Adrenal gland (tissue), 9 donors: ENCODE measurements at regions not wholly inside any gene's neighbourhood (a gene's known extent, or its start where the extent isn't known, plus 50 kb on each side); places are given as distances from the start of the nearest gene placed in this dataset.

Experiments
- DNase-seq, 7 donors: peaks; one replicate each; pipeline ENCODE4 v3.0.0-alpha.2; 2019 to 2020
- H3K27ac ChIP-seq, 5 donors: fragments of 200-600 bp; sonication (generic) in 4 of 5; 1 replicate in 3 of 5; 2 replicates in 2 of 5; pipeline versions ENCODE4 v1.5.1 to v1.8.0; 2016 to 2020; ENCODE audit warnings: mild to moderate bottlenecking in 1 of 5
- H3K27me3 ChIP-seq: fragments of 200-600 bp; 2 replicates; pipeline ENCODE4 v1.8.0; 2021
- H3K36me3 ChIP-seq, 2 donors: fragments of 200-600 bp; replicated peaks in 1 of 2; 1 replicate in 1 of 2; 2 replicates in 1 of 2; pipeline versions ENCODE4 v1.5.1 to v1.8.0; 2018 to 2022
- H3K4me1 ChIP-seq, 2 donors: fragments of 200-600 bp; replicated peaks in 1 of 2; 1 replicate in 1 of 2; 2 replicates in 1 of 2; pipeline versions ENCODE4 v1.5.1 to v1.8.0; 2018 to 2021
- H3K4me3 ChIP-seq, 4 donors: fragments of 200-600 bp; sonication (generic) in 3 of 4; one replicate each; pipeline ENCODE4 v1.5.1; 2016 to 2018
- H3K9me3 ChIP-seq, 3 donors: fragments of 200-600 bp; sonication (generic) in 1 of 3; replicated peaks in 1 of 3; 1 replicate in 2 of 3; 2 replicates in 1 of 3; pipeline versions ENCODE4 v1.5.1 to v1.8.0; 2016 to 2021
- CTCF ChIP-seq, 6 experiments: fragments of 450-650 bp in 4 of 6; fragments of 200-600 bp in 2 of 6; sonication (generic) in 1 of 6; IDR thresholded peaks; 1 replicate in 5 of 6; 2 replicates in 1 of 6; pipeline versions ENCODE4 v1.5.1 to v1.8.0; 2016 to 2021; ENCODE audit warnings: antibody characterized with exemption in 6 of 6, mild to moderate bottlenecking in 2 of 6, moderate library complexity in 1 of 6
- POLR2A ChIP-seq, 2 donors: fragments of 450-650 bp; IDR thresholded peaks; one replicate each; pipeline ENCODE4 v1.6.1; 2017; ENCODE audit warnings: antibody characterized with exemption in 2 of 2, mild to moderate bottlenecking in 2 of 2, moderate library complexity in 1 of 2
- WGBS, 4 donors: extraction: QIAGEN DNeasy Blood & Tissue Kit in 2 of 4; methylation state at CpG; one replicate each; pipeline versions ENCODE4 v1.1.5 to v1.1.7; 2013 to 2017; 5-methylcytosine and 5-hydroxymethylcytosine counted together
- intact Hi-C, 2 donors: fragments of 100-400 bp; cut with DNase I; formaldehyde crosslinking; loops; one replicate each; pipeline versions ENCODE4 v1.14.1 to v1.15.0; 2022 to 2023
- microRNA counts, 2 donors: library from miRNA; unstranded; fragments of <30 nt; microRNA quantifications; one replicate each; lab custom pipeline; 2016
- microRNA-seq, 3 donors: library from miRNA; unstranded; fragments of <30 nt; microRNA quantifications; one replicate each; pipeline ENCODE4, GENCODE V29; 2017 to 2020
- small RNA-seq, 2 donors: library from RNA; depleted of rRNA; stranded (forward); fragments of <200 nt; gene quantifications; one replicate each; pipeline ENCODE3, GENCODE V24; 2016
- donor health status: healthy with polysubstance abuse.
- donor health status: Bipolar disorder and iron deficiency.
- donor health status: DM: yes; HTN: yes; CAD: no.
- donor health status: DM: no; HTN: no; CAD: no.
- donor health status: DM: no; HTN: no; CAD: no.

- no peak overlapping the region for H3K4me3 ChIP-seq
- no peak overlapping the region for H3K27ac ChIP-seq
- intact Hi-C loops = no loop called here
- TF ChIP-seq POLR2A (IDR thresholded peaks at IDR 0.05) (no peak), CTCF (IDR thresholded peaks at IDR 0.05) (no peak)
- no peaks in the 10 kb centered on the region for H3K4me1 ChIP-seq
- 77 to 97% (median 87%) methylated on average over 2 of the region's 2 CpGs for whole genome bisulfite sequencing, 4 donors
- H3K9me3 ChIP-seq = no peaks in the 10 kb centered on the region
- H3K36me3 ChIP-seq = no peaks in the 10 kb centered on the region
- no peak for DNase-seq
- H3K27me3 ChIP-seq = no peaks in the 10 kb centered on the region
Measured at GRCh38 chr3:163138258-163138657, 1641.7 kb downstream of the OTOL1 start.

- TF ChIP-seq CTCF (IDR thresholded peaks at IDR 0.05) (no peak), POLR2A (IDR thresholded peaks at IDR 0.05) (no peak)
- H3K9me3 ChIP-seq = peaks cover 0 to 6% (median 0%) of the 10 kb centered on the region in 3 donors
- H3K27ac ChIP-seq = no peak overlapping the region
- no peaks in the 10 kb centered on the region for H3K27me3 ChIP-seq
- intact Hi-C loops = no loop called here
- H3K4me3 ChIP-seq = no peak overlapping the region
- WGBS, 4 donors = 80 to 97% (median 94%) methylated on average over 3 to 5 of the region's 5 CpGs
- H3K36me3 ChIP-seq = no peaks in the 10 kb centered on the region
- DNase-seq = no peak
- H3K4me1 ChIP-seq = no peaks in the 10 kb centered on the region
Measured at GRCh38 chr3:163132111-163132510, 1635.5 kb downstream of the OTOL1 start.

- intact Hi-C loops = no loop called here
Measured at GRCh38 chr3:163129287-163129686, 1632.7 kb downstream of the OTOL1 start.

GRCh38 chr3:163126115-163126514 lies 1629.5 kb downstream of the OTOL1 start:
- intact Hi-C loops = no loop called here
- Histone ChIP-seq H3K9me3 (peaks cover 0 to 6% (median 0%) of the 10 kb centered on the region in 3 donors), H3K4me1 (no peaks in the 10 kb centered on the region), H3K27me3 (no peaks in the 10 kb centered on the region), H3K4me3 (no peak overlapping the region), H3K27ac (no peak overlapping the region), H3K36me3 (no peaks in the 10 kb centered on the region)
- no peak for DNase-seq
- no peak for TF ChIP-seq POLR2A (IDR thresholded peaks at IDR 0.05)
- TF ChIP-seq CTCF (IDR thresholded peaks at IDR 0.05) = no peak

More at GRCh38 chr3:163129287-163129686, 1632.7 kb downstream of the OTOL1 start:
- Histone ChIP-seq H3K27ac (no peak overlapping the region), H3K36me3 (no peaks in the 10 kb centered on the region), H3K27me3 (no peaks in the 10 kb centered on the region), H3K9me3 (peaks cover 0 to 6% (median 0%) of the 10 kb centered on the region in 3 donors), H3K4me1 (no peaks in the 10 kb centered on the region), H3K4me3 (no peak overlapping the region)
- DNase-seq = no peak
- TF ChIP-seq POLR2A (IDR thresholded peaks at IDR 0.05) = no peak
- no peak for TF ChIP-seq CTCF (IDR thresholded peaks at IDR 0.05)
- 75 to 97% (median 91%) methylated on average over 3 of the region's 3 CpGs for WGBS, 4 donors

MicroRNA genes in the stretch of these regions (microRNA counts, 767-probe panel; counts per million panel counts)
- microRNA hsa-miR-1263 (lab: Ali Mortazavi, UCI) = 0 counts per million in 2 donors

Small RNAs in the stretch of these regions (microRNA-seq; reads per million reads assigned to microRNA genes)
- 0 reads per million in 3 donors for gene MIR1263

Small RNAs in the stretch of these regions (small RNA-seq; reads per million reads assigned to genes)
- 0 reads per million in 2 donors for gene MIR1263
- gene RNU7-82P = 0 reads per million in 2 donors
